Fibroblast of lung (primary cell): ENCODE measurements at regions not wholly inside any gene's neighbourhood (a gene's known extent, or its start where the extent isn't known, plus 50 kb on each side); places are given as distances from the start of the nearest gene placed in this dataset.

ENCODE experiments used
- CTCF ChIP-seq, 2 donors: IDR thresholded peaks in 1 of 2; conservative IDR thresholded peaks in 1 of 2; 1 replicate in 1 of 2; 2 replicates in 1 of 2; pipeline ENCODE4 v1.5.1; 2011 to 2012; ENCODE audit warnings: low read length in 2 of 2, control low read depth in 1 of 2, inconsistent platforms in 1 of 2, low read depth in 1 of 2, mild to moderate bottlenecking in 1 of 2
- EZH2 ChIP-seq: IDR thresholded peaks from 2 replicates; pipeline ENCODE4 v1.5.1; 2012; ENCODE audit warnings: low read length, control low read depth, mild to moderate bottlenecking; ENCODE audit errors: missing control alignments

GRCh38 chr1:95809391-95809790, 575.4 kb downstream of the RWDD3 start:
- no peak for TF ChIP-seq CTCF (conservative IDR thresholded peaks at IDR 0.05 in 1 of 2, IDR thresholded peaks at IDR 0.05 in 1 of 2; ENCODE audit: low read depth in 1 of 2, low read length in 2 of 2)
- no peak for TF ChIP-seq EZH2
